ENCODE measurements at regions not wholly inside any gene's neighbourhood (a gene's known extent, or its start where the extent isn't known, plus 50 kb on each side); places are given as distances from the start of the nearest gene placed in this dataset.
"Not testable (repeated sequence)": the region's sequence is repeated elsewhere in the genome, so short reads cannot be mapped to it uniquely, and the experiment has no call there.

DNA sequence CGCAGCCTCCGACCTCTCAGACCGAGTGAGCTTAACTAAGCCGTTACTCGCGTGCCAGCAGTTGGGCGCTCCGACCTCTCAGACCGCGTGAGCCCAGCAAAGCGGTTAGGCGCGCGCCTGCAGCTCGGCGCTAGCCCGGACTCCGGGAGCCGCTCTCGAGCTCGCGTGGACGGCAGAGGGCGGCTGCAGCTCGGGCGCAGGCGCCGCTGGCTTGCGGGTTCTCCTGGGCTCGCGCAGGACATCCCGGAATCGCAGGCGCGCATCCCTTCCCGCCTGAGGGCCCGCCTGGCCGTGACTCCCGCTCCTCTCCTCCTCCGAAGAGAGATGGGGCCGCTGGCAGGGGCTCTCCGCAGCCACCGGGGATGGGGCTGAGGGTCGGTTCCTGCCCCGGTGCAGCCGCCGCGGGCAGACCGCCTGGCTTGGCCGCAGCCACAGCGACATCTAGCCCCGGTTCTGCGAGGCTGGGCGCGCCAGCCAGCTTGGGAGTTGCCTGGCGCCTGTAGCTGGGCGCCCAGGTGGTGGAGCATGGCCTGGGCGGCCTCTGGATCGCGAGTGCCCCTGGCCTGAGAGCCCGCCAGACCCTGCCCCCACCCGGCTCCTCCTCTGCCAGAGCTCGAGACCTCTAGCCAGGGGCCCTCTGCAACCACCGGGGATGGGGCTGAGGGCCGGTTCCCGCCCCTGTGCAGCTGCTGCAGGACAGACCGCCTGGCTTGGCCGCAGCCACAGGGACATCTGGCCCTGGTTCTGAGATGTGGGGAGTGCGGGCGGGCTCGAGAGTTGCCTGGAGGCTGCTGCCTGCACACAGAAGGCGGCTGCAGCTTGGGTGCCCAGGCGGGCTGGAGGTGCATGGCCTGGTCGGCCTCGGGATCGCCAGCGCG lies 85.7 kb upstream of the CCDC180 start:
- TF ChIP-seq BHLHE40 (IDR thresholded peaks at IDR 0.05; ENCODE audit: borderline replicate concordance); ZNF384 (IDR thresholded peaks at IDR 0.05); SUZ12 (IDR thresholded peaks at IDR 0.05); TARDBP (IDR thresholded peaks at IDR 0.05); CTBP1 (IDR thresholded peaks at IDR 0.05; ENCODE audit: borderline replicate concordance); SP1 (IDR thresholded peaks at IDR 0.05); ARNT (IDR thresholded peaks at IDR 0.05); NFRKB (IDR thresholded peaks at IDR 0.05); PKNOX1 (IDR thresholded peaks at IDR 0.05); FOXM1 (IDR thresholded peaks at IDR 0.05; ENCODE audit: borderline replicate concordance): not testable (repeated sequence)
